ENCODE measurements at regions not wholly inside any gene's neighbourhood (a gene's known extent, or its start where the extent isn't known, plus 50 kb on each side); places are given as distances from the start of the nearest gene placed in this dataset.

- H3K4me3 ChIP-seq (ENCODE audit: low read depth, low read length): no peak overlapping the region
- TF ChIP-seq CTCF (IDR thresholded peaks at IDR 0.05; ENCODE audit: insufficient read depth, low read length): no peak
- no peak for DNase-seq (ENCODE audit: low read depth)
These were observed 784.6 kb upstream of the ZNF608 start for GRCh38 chr5:125530833-125531615.

DNA sequence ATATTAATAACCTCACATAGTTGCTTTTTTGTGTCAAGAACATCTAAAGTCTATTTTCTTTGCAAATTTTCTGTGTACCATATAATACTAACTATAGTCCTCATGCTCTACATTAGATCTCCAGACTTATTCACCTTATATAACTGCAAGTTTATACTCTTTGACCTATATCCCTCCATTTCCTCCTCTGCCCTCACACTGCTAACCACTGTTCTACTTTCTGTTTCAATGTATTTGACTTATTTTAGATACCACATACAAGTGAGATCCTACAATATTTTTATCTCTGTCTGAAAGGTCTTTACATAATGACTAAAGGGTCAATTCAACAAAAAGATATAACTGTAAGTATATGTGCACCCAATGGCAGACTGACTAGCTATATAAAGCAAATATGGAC, 789.7 kb upstream of the ZNF608 start:
- H3K4me3 ChIP-seq (ENCODE audit: low read depth, low read length): no peak overlapping the region
- no peak for TF ChIP-seq CTCF (IDR thresholded peaks at IDR 0.05; ENCODE audit: insufficient read depth, low read length)
- no peak for DNase-seq (ENCODE audit: low read depth)

DNA sequence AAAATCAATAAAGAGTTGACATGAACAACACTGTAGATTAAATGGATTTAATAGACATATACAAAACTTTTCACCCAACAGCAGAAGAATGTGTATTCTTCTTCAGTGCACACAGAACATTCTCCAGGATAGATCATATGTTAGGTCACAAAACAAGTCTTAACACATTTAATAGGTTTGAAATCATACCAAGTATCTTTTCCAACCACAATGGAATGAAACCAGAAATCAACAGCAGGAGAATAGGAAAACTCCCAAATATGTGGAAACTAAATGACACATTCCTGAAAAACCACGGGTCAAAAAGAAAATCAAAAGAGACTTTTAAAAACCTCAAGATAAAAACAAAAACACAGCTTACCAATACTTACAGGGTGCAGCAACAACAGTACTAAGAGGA, 790.1 kb upstream of the ZNF608 start:
- no peak for TF ChIP-seq CTCF (IDR thresholded peaks at IDR 0.05; ENCODE audit: insufficient read depth, low read length)
- DNase-seq (ENCODE audit: low read depth): peak; percentile 68

DNA sequence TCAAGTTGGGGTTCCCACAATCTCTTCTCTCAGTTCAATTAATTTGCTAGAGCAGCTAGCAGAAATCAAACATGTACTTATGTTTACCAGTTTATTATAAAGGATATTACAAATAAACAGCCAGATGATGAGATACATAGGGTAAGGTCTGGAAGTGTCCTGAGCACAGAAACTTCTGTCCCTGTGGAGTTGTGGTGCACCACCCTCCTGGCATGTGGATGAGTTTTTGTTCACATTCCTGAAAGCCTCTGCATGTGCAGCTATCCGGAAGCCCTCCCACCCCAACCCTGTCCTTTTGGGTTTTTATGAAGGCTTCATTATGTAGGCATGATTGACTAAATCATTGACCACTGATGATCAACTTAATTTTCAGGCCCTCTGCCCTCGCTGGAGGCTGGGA, 791.2 kb upstream of the ZNF608 start:
- no peak for DNase-seq (ENCODE audit: low read depth)
- H3K4me3 ChIP-seq (ENCODE audit: low read depth, low read length): no peak overlapping the region
- TF ChIP-seq CTCF (IDR thresholded peaks at IDR 0.05; ENCODE audit: insufficient read depth, low read length): no peak

More for the DNA sequence above, 790.1 kb upstream of the ZNF608 start:
- no peak overlapping the region for H3K4me3 ChIP-seq (ENCODE audit: low read depth, low read length)

DNA sequence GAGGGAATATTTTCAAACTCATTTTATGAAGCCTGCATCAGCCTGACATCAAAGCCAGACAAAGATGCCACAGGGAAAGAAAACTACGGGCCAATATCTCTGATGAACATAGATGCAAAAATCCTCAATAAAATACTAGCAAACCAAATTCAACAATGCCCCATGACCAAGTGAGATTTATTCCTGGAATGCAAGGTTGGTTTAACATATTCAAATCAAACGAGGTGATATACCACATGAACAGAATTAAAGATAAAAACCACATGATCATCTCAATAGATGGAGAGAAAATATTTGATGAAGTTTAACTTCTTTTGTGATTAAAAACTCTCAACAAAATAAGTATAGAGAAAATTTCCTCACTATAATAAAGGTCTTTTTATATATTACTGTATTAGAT, 792.0 kb upstream of the ZNF608 start:
- H3K4me3 ChIP-seq (ENCODE audit: low read depth, low read length): no peak overlapping the region
- no peak for TF ChIP-seq CTCF (IDR thresholded peaks at IDR 0.05; ENCODE audit: insufficient read depth, low read length)
- no peak for DNase-seq (ENCODE audit: low read depth)

GRCh38 chr5:125541085-125541484, 794.6 kb upstream of the ZNF608 start:
- H3K4me3 ChIP-seq (ENCODE audit: low read depth, low read length): no peak overlapping the region
- TF ChIP-seq CTCF (IDR thresholded peaks at IDR 0.05; ENCODE audit: insufficient read depth, low read length): no peak
- DNase-seq (ENCODE audit: low read depth): no peak
